CD4-positive, alpha-beta T cell (primary cell): ENCODE measurements at regions not wholly inside any gene's neighbourhood (a gene's known extent, or its start where the extent isn't known, plus 50 kb on each side); places are given as distances from the start of the nearest gene placed in this dataset.

Experiments
- ATAC-seq: fragments of 200-7000 bp; cut with Tn5 transposase; one replicate; pipeline ENCODE4 v1.10.0; 2022; ENCODE audit warnings: mild to moderate bottlenecking; ENCODE audit not compliant: poor library complexity
- CTCF ChIA-PET: fragments of 350-600 bp; sonication (Branson Sonifier 250); formaldehyde crosslinking; loops from one replicate; lab custom pipeline; 2021; ENCODE audit warnings: antibody characterized with exemption, inconsistent platforms; lab: Charles Lee
- POLR2A ChIA-PET: fragments of 350-600 bp; sonication (Branson Sonifier 250); formaldehyde crosslinking; loops from one replicate; lab custom pipeline; 2021; ENCODE audit warnings: antibody characterized with exemption, inconsistent platforms; lab: Charles Lee
- DNase-seq, 14 experiments: peaks; one replicate each; pipeline ENCODE4 v3.0.0-alpha.2; 2013 to 2020; ENCODE audit warnings: mixed read lengths in 2 of 14
- H3K27ac ChIP-seq, 2 donors: one replicate each; pipeline versions ENCODE4 v1.5.1 to v1.7.0; 2013; ENCODE audit warnings: low read length in 2 of 2, low read depth in 1 of 2, mild to moderate bottlenecking in 1 of 2
- H3K27me3 ChIP-seq, 2 experiments: 1 replicate in 1 of 2; 2 replicates in 1 of 2; pipeline versions ENCODE4 v1.6.1 to v1.7.0; 2013; ENCODE audit warnings: low read length in 2 of 2, control low read depth in 1 of 2, mild to moderate bottlenecking in 1 of 2, moderate library complexity in 1 of 2; ENCODE audit not compliant: insufficient read depth in 2 of 2, control insufficient read depth in 1 of 2
- H3K36me3 ChIP-seq: one replicate; pipeline ENCODE4 v1.6.1; 2013; ENCODE audit warnings: low read length, control low read depth; ENCODE audit not compliant: insufficient read depth
- H3K4me1 ChIP-seq: one replicate; pipeline ENCODE4 v1.6.1; 2013; ENCODE audit warnings: low read length, control low read depth; ENCODE audit not compliant: insufficient read depth
- H3K4me3 ChIP-seq: one replicate; pipeline ENCODE4 v1.5.1; 2013; ENCODE audit warnings: mild to moderate bottlenecking, low read length, moderate library complexity
- H3K9me3 ChIP-seq, 2 experiments: 1 replicate in 1 of 2; 2 replicates in 1 of 2; pipeline versions ENCODE4 v1.6.1 to v1.7.0; 2013; ENCODE audit warnings: low read length in 2 of 2, mild to moderate bottlenecking in 2 of 2, control low read depth in 1 of 2, moderate library complexity in 1 of 2; ENCODE audit not compliant: control insufficient read depth in 1 of 2, insufficient read depth in 1 of 2
- H3K27ac Mint-ChIP-seq: one replicate; pipeline ENCODE4 v1.8.0; 2020; ENCODE audit warnings: mixed read lengths
- H3K27me3 Mint-ChIP-seq: one replicate; pipeline ENCODE4 v1.8.0; 2021; ENCODE audit warnings: mixed read lengths
- H3K36me3 Mint-ChIP-seq: one replicate; pipeline ENCODE4 v1.8.0; 2021; ENCODE audit warnings: low read depth, mixed read lengths
- H3K4me1 Mint-ChIP-seq: one replicate; pipeline ENCODE4 v1.8.0; 2021; ENCODE audit warnings: low read depth, mixed read lengths
- H3K4me3 Mint-ChIP-seq: one replicate; pipeline ENCODE4 v1.8.0; 2020; ENCODE audit warnings: mild to moderate bottlenecking, mixed read lengths
- H3K9me3 Mint-ChIP-seq: one replicate; pipeline ENCODE4 v1.8.0; 2020; ENCODE audit warnings: mixed read lengths
- intact Hi-C, 2 experiments: fragments of 100-400 bp; cut with DNase I in 1 of 2; cut with micrococcal nuclease in 1 of 2; formaldehyde crosslinking; loops; one replicate each; pipeline versions ENCODE4 v1.15.1 to v1.9.0; 2023 to 2025; cut with DNase I, micrococcal nuclease
- TF ChIP-seq, protein P1 (sequence below): fragments of 200-600 bp; IDR thresholded peaks from one replicate; pipeline ENCODE4 v1.8.0; 2022; ENCODE audit warnings: antibody characterized with exemption, mild to moderate bottlenecking

DNA sequence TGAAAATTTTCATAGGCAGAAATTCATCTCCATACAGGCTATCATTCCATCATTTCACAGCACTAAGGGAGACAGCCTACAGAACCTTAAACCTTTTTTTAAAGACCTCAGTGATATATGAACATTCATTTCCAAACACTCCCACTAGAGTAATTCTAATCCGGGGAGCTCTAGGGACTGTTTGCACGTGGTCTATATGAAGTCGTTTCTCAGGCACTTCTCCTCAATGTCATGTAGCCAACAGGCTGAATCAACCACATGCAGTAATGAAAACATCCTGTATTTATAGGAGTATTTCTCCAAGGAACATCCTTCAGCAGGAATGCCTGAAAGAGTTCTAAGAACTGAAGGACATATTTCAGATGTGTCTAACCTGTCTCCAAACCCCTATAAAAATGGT is 97.3 kb upstream of the CREB1 start:
- H3K36me3 Mint-ChIP-seq: no peaks in the 10 kb centered on the region
- H3K27me3 Mint-ChIP-seq: no peaks in the 10 kb centered on the region
- Histone ChIP-seq H3K36me3 (no peaks in the 10 kb centered on the region), H3K9me3 (no peaks in the 10 kb centered on the region), H3K4me3 (no peak overlapping the region), H3K4me1 (no peaks in the 10 kb centered on the region), H3K27ac (no peak overlapping the region), H3K27me3 (no peaks in the 10 kb centered on the region)
- intact Hi-C loops: no loop called here
- TF ChIP-seq, protein P1, sequence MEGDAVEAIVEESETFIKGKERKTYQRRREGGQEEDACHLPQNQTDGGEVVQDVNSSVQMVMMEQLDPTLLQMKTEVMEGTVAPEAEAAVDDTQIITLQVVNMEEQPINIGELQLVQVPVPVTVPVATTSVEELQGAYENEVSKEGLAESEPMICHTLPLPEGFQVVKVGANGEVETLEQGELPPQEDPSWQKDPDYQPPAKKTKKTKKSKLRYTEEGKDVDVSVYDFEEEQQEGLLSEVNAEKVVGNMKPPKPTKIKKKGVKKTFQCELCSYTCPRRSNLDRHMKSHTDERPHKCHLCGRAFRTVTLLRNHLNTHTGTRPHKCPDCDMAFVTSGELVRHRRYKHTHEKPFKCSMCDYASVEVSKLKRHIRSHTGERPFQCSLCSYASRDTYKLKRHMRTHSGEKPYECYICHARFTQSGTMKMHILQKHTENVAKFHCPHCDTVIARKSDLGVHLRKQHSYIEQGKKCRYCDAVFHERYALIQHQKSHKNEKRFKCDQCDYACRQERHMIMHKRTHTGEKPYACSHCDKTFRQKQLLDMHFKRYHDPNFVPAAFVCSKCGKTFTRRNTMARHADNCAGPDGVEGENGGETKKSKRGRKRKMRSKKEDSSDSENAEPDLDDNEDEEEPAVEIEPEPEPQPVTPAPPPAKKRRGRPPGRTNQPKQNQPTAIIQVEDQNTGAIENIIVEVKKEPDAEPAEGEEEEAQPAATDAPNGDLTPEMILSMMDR: no peak
- no peak overlapping the region for H3K27ac Mint-ChIP-seq
- CTCF ChIA-PET: no interaction called here
- ATAC-seq (no peak), DNase-seq (no peak)
- POLR2A ChIA-PET: no interaction called here
- H3K9me3 Mint-ChIP-seq: no peaks in the 10 kb centered on the region
- no peaks in the 10 kb centered on the region for H3K4me1 Mint-ChIP-seq
- H3K4me3 Mint-ChIP-seq: no peak overlapping the region

DNA sequence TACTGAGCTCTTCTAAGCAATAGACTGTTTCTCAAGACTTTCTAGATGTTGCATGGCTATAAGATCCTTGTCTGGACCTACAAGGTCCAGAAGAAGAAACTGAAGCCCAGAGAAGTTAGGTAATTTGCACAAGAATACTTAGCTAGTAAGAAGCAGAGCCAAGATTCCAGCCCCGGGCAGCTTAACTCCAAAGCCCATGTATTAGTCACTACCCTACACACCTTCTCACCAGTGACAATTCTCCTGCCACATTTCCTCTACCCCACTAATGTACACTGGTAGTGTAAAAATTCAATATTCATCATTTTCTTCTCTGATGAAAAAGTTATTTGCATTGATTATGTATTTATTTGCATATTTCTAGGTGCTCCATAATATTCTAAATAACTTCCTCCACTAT is 95.5 kb upstream of the CREB1 start:
- H3K27ac ChIP-seq: no peak overlapping the region
- CTCF ChIA-PET: interaction anchor here (0.6 kb wide), 1 partner anchor 749 kb away, joined by 3 read pairs; no protein-coding TSS in a partner anchor
- no peak overlapping the region for H3K4me3 ChIP-seq
- POLR2A ChIA-PET: no interaction called here
- DNase-seq (no peak), ATAC-seq (no peak)
- no peaks in the 10 kb centered on the region for H3K36me3 Mint-ChIP-seq
- H3K36me3 ChIP-seq: no peaks in the 10 kb centered on the region
- H3K9me3 Mint-ChIP-seq: no peaks in the 10 kb centered on the region
- no peak overlapping the region for H3K27ac Mint-ChIP-seq
- no peak overlapping the region for H3K4me3 Mint-ChIP-seq
- intact Hi-C loops: no loop called here
- H3K27me3 ChIP-seq: no peaks in the 10 kb centered on the region
- H3K4me1 ChIP-seq: no peaks in the 10 kb centered on the region
- no peaks in the 10 kb centered on the region for H3K27me3 Mint-ChIP-seq
- TF ChIP-seq, protein P1: no peak
- H3K4me1 Mint-ChIP-seq: no peaks in the 10 kb centered on the region
- no peaks in the 10 kb centered on the region for H3K9me3 ChIP-seq

DNA sequence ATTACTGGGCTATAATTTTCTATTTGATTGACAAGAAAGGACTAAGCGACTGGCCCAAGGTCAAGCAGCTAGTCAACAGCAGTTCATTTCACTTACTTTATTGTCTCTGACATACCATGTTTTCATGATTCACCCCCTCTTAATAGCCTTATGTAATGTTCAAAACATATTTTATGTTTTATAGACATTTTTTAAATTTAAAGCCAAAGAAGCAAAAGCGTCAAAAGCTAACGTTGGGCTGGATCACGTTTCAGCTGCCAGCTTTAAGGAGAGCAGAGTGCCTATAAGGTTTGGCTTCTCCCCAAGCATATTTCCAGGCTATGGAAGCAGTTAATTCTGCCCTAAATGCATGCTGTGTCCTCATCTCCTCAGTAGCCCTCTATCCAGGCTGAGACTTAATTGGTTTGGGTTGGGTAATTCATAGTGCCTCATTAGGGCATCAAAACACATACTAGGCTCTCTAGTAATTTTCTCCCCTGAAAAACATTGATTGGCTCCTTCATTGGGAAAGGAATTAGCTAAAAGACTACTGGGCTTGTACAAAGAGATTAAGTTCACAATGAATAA is 94.8 kb upstream of the CREB1 start:
- H3K9me3 Mint-ChIP-seq: no peaks in the 10 kb centered on the region
- Histone ChIP-seq H3K4me3 (no peak overlapping the region), H3K36me3 (no peaks in the 10 kb centered on the region), H3K4me1 (no peaks in the 10 kb centered on the region), H3K9me3 (no peaks in the 10 kb centered on the region), H3K27ac (no peak overlapping the region), H3K27me3 (no peaks in the 10 kb centered on the region)
- intact Hi-C loops: no loop called here
- H3K4me3 Mint-ChIP-seq: no peak overlapping the region
- no peak for DNase-seq
- TF ChIP-seq, protein P1: no peak
- H3K27me3 Mint-ChIP-seq: no peaks in the 10 kb centered on the region
- POLR2A ChIA-PET: no interaction called here
- H3K27ac Mint-ChIP-seq: no peak overlapping the region
- CTCF ChIA-PET: no interaction called here
- ATAC-seq: no peak
- H3K4me1 Mint-ChIP-seq: no peaks in the 10 kb centered on the region
- no peaks in the 10 kb centered on the region for H3K36me3 Mint-ChIP-seq
